Type B pancreatic cell (in vitro differentiated cells): ENCODE measurements at regions not wholly inside any gene's neighbourhood (a gene's known extent, or its start where the extent isn't known, plus 50 kb on each side); places are given as distances from the start of the nearest gene placed in this dataset.

ENCODE experiments used
- DNase-seq: peaks from one replicate; pipeline ENCODE4 v3.0.0; 2021; ENCODE audit warnings: mixed read lengths; ENCODE audit not compliant: unreplicated experiment; ENCODE audit errors: extremely low spot score
- H3K27ac Mint-ChIP-seq: 2 replicates; pipeline ENCODE4 v1.8.0; 2021; ENCODE audit warnings: mild to moderate bottlenecking, mixed read lengths
- H3K27me3 Mint-ChIP-seq: 2 replicates; pipeline ENCODE4 v1.8.0; 2021; ENCODE audit warnings: mixed read lengths
- H3K36me3 Mint-ChIP-seq: 2 replicates; pipeline ENCODE4 v1.8.0; 2021; ENCODE audit warnings: mixed read lengths
- H3K4me1 Mint-ChIP-seq: one replicate; pipeline ENCODE4 v1.8.0; 2021; ENCODE audit warnings: mixed read lengths; ENCODE audit not compliant: unreplicated experiment
- H3K4me3 Mint-ChIP-seq: 2 replicates; pipeline ENCODE4 v1.8.0; 2021; ENCODE audit warnings: mild to moderate bottlenecking, mixed read lengths
- H3K9me3 Mint-ChIP-seq: 2 replicates; pipeline ENCODE4 v1.8.0; 2021; ENCODE audit warnings: mixed read lengths
- CTCF ChIP-seq: fragments of 200-600 bp; sonication (generic); conservative IDR thresholded peaks from 2 replicates; pipeline ENCODE4 v1.5.0; 2021; ENCODE audit warnings: antibody characterized with exemption, mild to moderate bottlenecking

GRCh38 chr1:3992103-3992556 is 92.1 kb upstream of the C1orf174 start:
- Mint-ChIP-seq H3K36me3 (no peaks in the 10 kb centered on the region), H3K4me1 (no peaks in the 10 kb centered on the region), H3K27ac (no peak overlapping the region), H3K4me3 (no peak overlapping the region), H3K27me3 (peaks cover 22% of the 10 kb centered on the region), H3K9me3 (no peaks in the 10 kb centered on the region)
- DNase-seq, result no peak
- TF ChIP-seq CTCF, result no peak

- H3K27ac Mint-ChIP-seq, result no peak overlapping the region
- no peak overlapping the region for H3K4me3 Mint-ChIP-seq
- no peaks in the 10 kb centered on the region for H3K4me1 Mint-ChIP-seq
- TF ChIP-seq CTCF, result no peak
- peaks cover 24% of the 10 kb centered on the region for H3K27me3 Mint-ChIP-seq
- H3K36me3 Mint-ChIP-seq, result no peaks in the 10 kb centered on the region
- DNase-seq, result no peak
- no peaks in the 10 kb centered on the region for H3K9me3 Mint-ChIP-seq
These were observed 92.7 kb upstream of the C1orf174 start for GRCh38 chr1:3992746-3993145.

- Mint-ChIP-seq H3K27ac (no peak overlapping the region), H3K4me3 (no peak overlapping the region), H3K36me3 (no peaks in the 10 kb centered on the region), H3K4me1 (no peaks in the 10 kb centered on the region), H3K9me3 (no peaks in the 10 kb centered on the region), H3K27me3 (peaks cover 24% of the 10 kb centered on the region)
- no peak for DNase-seq
- no peak for TF ChIP-seq CTCF
These were observed 93.7 kb upstream of the C1orf174 start for GRCh38 chr1:3993619-3994375.

GRCh38 chr1:3995141-3995780 is 95.2 kb upstream of the C1orf174 start:
- peaks cover 13% of the 10 kb centered on the region for H3K27me3 Mint-ChIP-seq
- DNase-seq, result no peak
- H3K9me3 Mint-ChIP-seq, result no peaks in the 10 kb centered on the region
- H3K27ac Mint-ChIP-seq, result no peak overlapping the region
- H3K4me3 Mint-ChIP-seq, result no peak overlapping the region
- no peak for TF ChIP-seq CTCF
- H3K36me3 Mint-ChIP-seq, result no peaks in the 10 kb centered on the region
- no peaks in the 10 kb centered on the region for H3K4me1 Mint-ChIP-seq

GRCh38 chr1:3996846-3997705 is 97.0 kb upstream of the C1orf174 start:
- H3K4me3 Mint-ChIP-seq, result no peak overlapping the region
- DNase-seq, result no peak
- no peaks in the 10 kb centered on the region for H3K36me3 Mint-ChIP-seq
- no peak for TF ChIP-seq CTCF
- no peaks in the 10 kb centered on the region for H3K4me1 Mint-ChIP-seq
- H3K27ac Mint-ChIP-seq, result no peak overlapping the region
- no peaks in the 10 kb centered on the region for H3K9me3 Mint-ChIP-seq
- peaks cover 11% of the 10 kb centered on the region for H3K27me3 Mint-ChIP-seq
